NCI-H1105 treated with DMSO at 0.1 percent for 48 hours (cell line): ENCODE measurements at regions not wholly inside any gene's neighbourhood (a gene's known extent, or its start where the extent isn't known, plus 50 kb on each side); places are given as distances from the start of the nearest gene placed in this dataset.
A peak's percentile ranks its signal among the peaks of the same experiment; 100 is the strongest.

Experiments
- DNase-seq: peaks from one replicate; lab custom pipeline; 2025; lab: John Stamatoyannopoulos, UW

- DNase-seq = no peak
Observed at GRCh38 chr4:126038502-126039144, 723.9 kb downstream of the FAT4 start.

- no peak for DNase-seq
Observed at GRCh38 chr4:126046081-126046614, 731.4 kb downstream of the FAT4 start.

- no peak for DNase-seq
Observed at GRCh38 chr4:126047114-126047513, 732.4 kb downstream of the FAT4 start.

GRCh38 chr4:126051689-126052424 lies 737.1 kb downstream of the FAT4 start:
- DNase-seq = no peak

GRCh38 chr4:126056116-126056650 lies 741.4 kb downstream of the FAT4 start:
- DNase-seq = no peak

GRCh38 chr4:126057371-126057770 lies 742.6 kb downstream of the FAT4 start:
- DNase-seq = peak; percentile 11

GRCh38 chr4:126058596-126058995 lies 743.8 kb downstream of the FAT4 start:
- no peak for DNase-seq

GRCh38 chr4:126061655-126062054 lies 746.9 kb downstream of the FAT4 start:
- no peak for DNase-seq

- no peak for DNase-seq
Observed at GRCh38 chr4:126065016-126065415, 750.3 kb downstream of the FAT4 start.

GRCh38 chr4:126071346-126072333 lies 756.9 kb downstream of the FAT4 start:
- peak; percentile 91 for DNase-seq

GRCh38 chr4:126081336-126081735 lies 766.6 kb downstream of the FAT4 start:
- DNase-seq = no peak

GRCh38 chr4:126086041-126086440 lies 771.3 kb downstream of the FAT4 start:
- DNase-seq = no peak

- DNase-seq = no peak
Observed at GRCh38 chr4:126087101-126087500, 772.3 kb downstream of the FAT4 start.

GRCh38 chr4:126097155-126097799 lies 782.5 kb downstream of the FAT4 start:
- no peak for DNase-seq

- no peak for DNase-seq
Observed at GRCh38 chr4:126106658-126107057, 791.9 kb downstream of the FAT4 start.

- no peak for DNase-seq
Observed at GRCh38 chr4:126109836-126110235, 795.1 kb downstream of the FAT4 start.

- no peak for DNase-seq
Observed at GRCh38 chr4:126113058-126113457, 798.3 kb downstream of the FAT4 start.

- DNase-seq = no peak
Observed at GRCh38 chr4:126123611-126124325, 809.0 kb downstream of the FAT4 start.

- no peak for DNase-seq
Observed at GRCh38 chr4:126124818-126125217, 810.1 kb downstream of the FAT4 start.

- DNase-seq = no peak
Observed at GRCh38 chr4:126130215-126130614, 815.5 kb downstream of the FAT4 start.
